ENCODE measurements at regions not wholly inside any gene's neighbourhood (a gene's known extent, or its start where the extent isn't known, plus 50 kb on each side); places are given as distances from the start of the nearest gene placed in this dataset.
A peak's percentile ranks its signal among the peaks of the same experiment; 100 is the strongest.

GRCh38 chr4:138871555-138871875 is 144.1 kb upstream of the NOCT start:
- peaks cover 0 to 2% of the 10 kb centered on the region in 2 donors for H3K9me3 ChIP-seq (replicated peaks in 1 of 2; ENCODE audit: control insufficient read depth in 2 of 2, insufficient read depth in 1 of 2, low read depth in 1 of 2, low read length in 2 of 2)
- H3K27me3 ChIP-seq (ENCODE audit: control insufficient read depth in 3 of 3, insufficient read depth in 3 of 3, low read depth in 1 of 3, low read length in 3 of 3), result peaks cover 0 to 3% (median 2%) of the 10 kb centered on the region in 3 experiments
- H3K4me1 ChIP-seq (ENCODE audit: control insufficient read depth in 2 of 2, insufficient read depth in 1 of 2, low read depth in 1 of 2, low read length in 2 of 2), result peaks cover 2 to 6% of the 10 kb centered on the region in 2 donors
- DNase-seq (ENCODE audit: low spot score), result no peak
- no peak overlapping the region for H2AK5ac ChIP-seq (ENCODE audit: low read depth, low read length)
- H3K4ac ChIP-seq (ENCODE audit: low read length), result no peak overlapping the region
- H3K23ac ChIP-seq (ENCODE audit: low read depth, low read length, poor library complexity), result no peak overlapping the region
- H3K14ac ChIP-seq (ENCODE audit: low read length), result no peak overlapping the region
- H2AFZ ChIP-seq (ENCODE audit: low read length), result peak overlapping the region; percentile 5
- no peak overlapping the region for H4K91ac ChIP-seq (ENCODE audit: low read depth, low read length, poor library complexity)
- no peak overlapping the region for H4K8ac ChIP-seq (ENCODE audit: low read depth, low read length)
- no peak overlapping the region for H3K18ac ChIP-seq (ENCODE audit: low read length)
- H3K9ac ChIP-seq (ENCODE audit: low read depth, low read length, poor library complexity), result no peak overlapping the region
- WGBS, 2 donors (ENCODE audit: extremely low coverage in 2 of 2, insufficient read length in 2 of 2, insufficient replicate concordance in 1 of 2), result no CpG with 5 or more reads among the region's 11 CpGs
- no peak overlapping the region for H2BK15ac ChIP-seq (ENCODE audit: low read length)
- no peak overlapping the region for H3K27ac ChIP-seq (replicated peaks; ENCODE audit: low read length)
- H2BK5ac ChIP-seq (ENCODE audit: low read length), result no peak overlapping the region
- no peak overlapping the region for H2BK120ac ChIP-seq (ENCODE audit: low read depth, low read length)
- H3K36me3 ChIP-seq (replicated peaks in 1 of 2; ENCODE audit: control insufficient read depth in 2 of 2, insufficient read depth in 2 of 2, low read length in 2 of 2), result no peaks in the 10 kb centered on the region
- no peak overlapping the region for H3K4me2 ChIP-seq (ENCODE audit: insufficient read depth, low read length, poor library complexity, severe bottlenecking)
- H2BK12ac ChIP-seq (ENCODE audit: low read length), result no peak overlapping the region
- H3K4me3 ChIP-seq (ENCODE audit: low read length in 2 of 2), result no peak overlapping the region
- H3K79me1 ChIP-seq (ENCODE audit: low read depth, low read length), result no peaks in the 10 kb centered on the region

GRCh38 chr4:138870737-138871554 is 144.6 kb upstream of the NOCT start:
- H2BK12ac ChIP-seq (ENCODE audit: low read length), result no peak overlapping the region
- H3K79me1 ChIP-seq (ENCODE audit: low read depth, low read length), result no peaks in the 10 kb centered on the region
- peak overlapping the region; percentile 5 for H2AFZ ChIP-seq (ENCODE audit: low read length)
- H2BK5ac ChIP-seq (ENCODE audit: low read length), result no peak overlapping the region
- H4K91ac ChIP-seq (ENCODE audit: low read depth, low read length, poor library complexity), result no peak overlapping the region
- no peak overlapping the region for H3K9ac ChIP-seq (ENCODE audit: low read depth, low read length, poor library complexity)
- H3K4me3 ChIP-seq (ENCODE audit: low read length in 2 of 2), result no peak overlapping the region
- peaks cover 2 to 6% of the 10 kb centered on the region in 2 donors for H3K4me1 ChIP-seq (ENCODE audit: control insufficient read depth in 2 of 2, insufficient read depth in 1 of 2, low read depth in 1 of 2, low read length in 2 of 2)
- H2AK5ac ChIP-seq (ENCODE audit: low read depth, low read length), result no peak overlapping the region
- no peaks in the 10 kb centered on the region for H3K36me3 ChIP-seq (replicated peaks in 1 of 2; ENCODE audit: control insufficient read depth in 2 of 2, insufficient read depth in 2 of 2, low read length in 2 of 2)
- H3K4me2 ChIP-seq (ENCODE audit: insufficient read depth, low read length, poor library complexity, severe bottlenecking), result no peak overlapping the region
- peaks cover 0 to 2% of the 10 kb centered on the region in 2 donors for H3K9me3 ChIP-seq (replicated peaks in 1 of 2; ENCODE audit: control insufficient read depth in 2 of 2, insufficient read depth in 1 of 2, low read depth in 1 of 2, low read length in 2 of 2)
- peaks cover 0 to 2% (median 2%) of the 10 kb centered on the region in 3 experiments for H3K27me3 ChIP-seq (ENCODE audit: control insufficient read depth in 3 of 3, insufficient read depth in 3 of 3, low read depth in 1 of 3, low read length in 3 of 3)
- peak; percentile 73 for DNase-seq (ENCODE audit: low spot score)
- H3K4ac ChIP-seq (ENCODE audit: low read length), result no peak overlapping the region
- no peak overlapping the region for H3K23ac ChIP-seq (ENCODE audit: low read depth, low read length, poor library complexity)
- no peak overlapping the region for H3K27ac ChIP-seq (replicated peaks; ENCODE audit: low read length)
- no CpG with 5 or more reads among the region's 9 CpGs for WGBS, 2 donors (ENCODE audit: extremely low coverage in 2 of 2, insufficient read length in 2 of 2, insufficient replicate concordance in 1 of 2)
- H4K8ac ChIP-seq (ENCODE audit: low read depth, low read length), result no peak overlapping the region
- no peak overlapping the region for H2BK15ac ChIP-seq (ENCODE audit: low read length)
- H2BK120ac ChIP-seq (ENCODE audit: low read depth, low read length), result no peak overlapping the region
- H3K18ac ChIP-seq (ENCODE audit: low read length), result no peak overlapping the region
- H3K14ac ChIP-seq (ENCODE audit: low read length), result no peak overlapping the region

DNA sequence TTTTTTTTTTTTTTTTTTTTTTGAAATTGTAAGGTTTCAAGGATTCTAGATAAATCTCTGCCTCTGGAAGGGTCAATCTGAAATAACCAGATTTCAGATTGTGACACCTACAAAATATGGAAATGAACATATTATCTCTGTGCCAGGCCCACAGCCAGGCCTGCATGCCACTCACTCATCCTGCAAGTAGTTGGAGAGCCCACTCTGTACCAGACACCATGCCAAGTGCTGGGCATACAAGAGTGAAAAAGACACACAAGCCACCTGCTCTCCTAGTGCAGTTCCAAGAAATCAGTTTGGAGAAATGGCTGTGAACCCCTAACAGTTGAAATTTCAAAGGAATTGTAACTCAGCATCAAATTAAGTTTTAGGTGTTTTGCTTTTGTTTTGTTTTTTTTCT is 145.9 kb upstream of the NOCT start:
- H3K36me3 ChIP-seq (replicated peaks in 1 of 2; ENCODE audit: control insufficient read depth in 2 of 2, insufficient read depth in 2 of 2, low read length in 2 of 2), result no peaks in the 10 kb centered on the region
- H2BK15ac ChIP-seq (ENCODE audit: low read length), result no peak overlapping the region
- peaks cover 0 to 2% of the 10 kb centered on the region in 2 donors for H3K9me3 ChIP-seq (replicated peaks in 1 of 2; ENCODE audit: control insufficient read depth in 2 of 2, insufficient read depth in 1 of 2, low read depth in 1 of 2, low read length in 2 of 2)
- H2AK5ac ChIP-seq (ENCODE audit: low read depth, low read length), result no peak overlapping the region
- H3K4me1 ChIP-seq (ENCODE audit: control insufficient read depth in 2 of 2, insufficient read depth in 1 of 2, low read depth in 1 of 2, low read length in 2 of 2), result peaks cover 2 to 8% of the 10 kb centered on the region in 2 donors
- no peak overlapping the region for H2BK12ac ChIP-seq (ENCODE audit: low read length)
- H3K23ac ChIP-seq (ENCODE audit: low read depth, low read length, poor library complexity), result no peak overlapping the region
- no peak overlapping the region for H2AFZ ChIP-seq (ENCODE audit: low read length)
- H3K18ac ChIP-seq (ENCODE audit: low read length), result no peak overlapping the region
- no peak overlapping the region for H2BK120ac ChIP-seq (ENCODE audit: low read depth, low read length)
- H3K4me2 ChIP-seq (ENCODE audit: insufficient read depth, low read length, poor library complexity, severe bottlenecking), result no peak overlapping the region
- no peaks in the 10 kb centered on the region for H3K79me1 ChIP-seq (ENCODE audit: low read depth, low read length)
- H2BK5ac ChIP-seq (ENCODE audit: low read length), result no peak overlapping the region
- no peak overlapping the region for H3K27ac ChIP-seq (replicated peaks; ENCODE audit: low read length)
- no peak overlapping the region for H4K8ac ChIP-seq (ENCODE audit: low read depth, low read length)
- H3K9ac ChIP-seq (ENCODE audit: low read depth, low read length, poor library complexity), result no peak overlapping the region
- H3K4me3 ChIP-seq (ENCODE audit: low read length in 2 of 2), result no peak overlapping the region
- DNase-seq (ENCODE audit: low spot score), result no peak
- H3K27me3 ChIP-seq (ENCODE audit: control insufficient read depth in 3 of 3, insufficient read depth in 3 of 3, low read depth in 1 of 3, low read length in 3 of 3), result peaks cover 0 to 2% (median 0%) of the 10 kb centered on the region in 3 experiments
- H3K14ac ChIP-seq (ENCODE audit: low read length), result no peak overlapping the region
- H3K4ac ChIP-seq (ENCODE audit: low read length), result no peak overlapping the region
- H4K91ac ChIP-seq (ENCODE audit: low read depth, low read length, poor library complexity), result no peak overlapping the region

DNA sequence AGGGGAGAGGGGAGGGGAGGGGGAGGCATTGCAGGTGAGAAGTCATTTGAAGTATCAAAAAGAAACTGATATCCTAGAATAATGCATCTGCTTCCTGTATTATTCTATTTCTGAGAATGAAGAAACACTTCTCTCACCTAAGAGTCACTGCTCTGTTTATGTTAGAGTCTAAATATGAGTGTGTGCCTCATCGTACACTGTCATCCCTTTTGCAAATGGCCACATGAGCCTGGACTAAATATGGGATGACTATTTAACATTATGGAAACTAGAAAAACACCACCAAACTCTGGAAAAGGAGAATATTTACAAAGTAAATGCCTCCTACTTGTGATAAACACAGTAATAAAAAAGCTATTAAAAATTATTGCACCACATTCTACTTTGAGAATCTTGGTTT is 146.4 kb upstream of the NOCT start:
- no CpG with 5 or more reads among the region's 1 CpG for WGBS, 2 donors (ENCODE audit: extremely low coverage in 2 of 2, insufficient read length in 2 of 2, insufficient replicate concordance in 1 of 2)
- H4K91ac ChIP-seq (ENCODE audit: low read depth, low read length, poor library complexity), result no peak overlapping the region
- no peak overlapping the region for H3K9ac ChIP-seq (ENCODE audit: low read depth, low read length, poor library complexity)
- H2AFZ ChIP-seq (ENCODE audit: low read length), result no peak overlapping the region
- no peak overlapping the region for H3K4ac ChIP-seq (ENCODE audit: low read length)
- no peak overlapping the region for H2AK5ac ChIP-seq (ENCODE audit: low read depth, low read length)
- H3K36me3 ChIP-seq (replicated peaks in 1 of 2; ENCODE audit: control insufficient read depth in 2 of 2, insufficient read depth in 2 of 2, low read length in 2 of 2), result no peaks in the 10 kb centered on the region
- no peak overlapping the region for H3K27ac ChIP-seq (replicated peaks; ENCODE audit: low read length)
- no peak overlapping the region for H2BK12ac ChIP-seq (ENCODE audit: low read length)
- no peak overlapping the region for H3K23ac ChIP-seq (ENCODE audit: low read depth, low read length, poor library complexity)
- peaks cover 2 to 8% of the 10 kb centered on the region in 2 donors for H3K4me1 ChIP-seq (ENCODE audit: control insufficient read depth in 2 of 2, insufficient read depth in 1 of 2, low read depth in 1 of 2, low read length in 2 of 2)
- H4K8ac ChIP-seq (ENCODE audit: low read depth, low read length), result no peak overlapping the region
- H3K27me3 ChIP-seq (ENCODE audit: control insufficient read depth in 3 of 3, insufficient read depth in 3 of 3, low read depth in 1 of 3, low read length in 3 of 3), result peaks cover 0 to 2% (median 0%) of the 10 kb centered on the region in 3 experiments
- no peak overlapping the region for H2BK15ac ChIP-seq (ENCODE audit: low read length)
- no peak overlapping the region for H3K4me3 ChIP-seq (ENCODE audit: low read length in 2 of 2)
- H3K14ac ChIP-seq (ENCODE audit: low read length), result no peak overlapping the region
- no peak overlapping the region for H2BK5ac ChIP-seq (ENCODE audit: low read length)
- DNase-seq (ENCODE audit: low spot score), result no peak
- H2BK120ac ChIP-seq (ENCODE audit: low read depth, low read length), result no peak overlapping the region
- peaks cover 0 to 2% of the 10 kb centered on the region in 2 donors for H3K9me3 ChIP-seq (replicated peaks in 1 of 2; ENCODE audit: control insufficient read depth in 2 of 2, insufficient read depth in 1 of 2, low read depth in 1 of 2, low read length in 2 of 2)
- H3K79me1 ChIP-seq (ENCODE audit: low read depth, low read length), result no peaks in the 10 kb centered on the region
- no peak overlapping the region for H3K18ac ChIP-seq (ENCODE audit: low read length)
- no peak overlapping the region for H3K4me2 ChIP-seq (ENCODE audit: insufficient read depth, low read length, poor library complexity, severe bottlenecking)

All from neuronal stem cell (in vitro differentiated cells).